ENCODE measurements at regions not wholly inside any gene's neighbourhood (a gene's known extent, or its start where the extent isn't known, plus 50 kb on each side); places are given as distances from the start of the nearest gene placed in this dataset.

- TF ChIP-seq, protein P1, sequence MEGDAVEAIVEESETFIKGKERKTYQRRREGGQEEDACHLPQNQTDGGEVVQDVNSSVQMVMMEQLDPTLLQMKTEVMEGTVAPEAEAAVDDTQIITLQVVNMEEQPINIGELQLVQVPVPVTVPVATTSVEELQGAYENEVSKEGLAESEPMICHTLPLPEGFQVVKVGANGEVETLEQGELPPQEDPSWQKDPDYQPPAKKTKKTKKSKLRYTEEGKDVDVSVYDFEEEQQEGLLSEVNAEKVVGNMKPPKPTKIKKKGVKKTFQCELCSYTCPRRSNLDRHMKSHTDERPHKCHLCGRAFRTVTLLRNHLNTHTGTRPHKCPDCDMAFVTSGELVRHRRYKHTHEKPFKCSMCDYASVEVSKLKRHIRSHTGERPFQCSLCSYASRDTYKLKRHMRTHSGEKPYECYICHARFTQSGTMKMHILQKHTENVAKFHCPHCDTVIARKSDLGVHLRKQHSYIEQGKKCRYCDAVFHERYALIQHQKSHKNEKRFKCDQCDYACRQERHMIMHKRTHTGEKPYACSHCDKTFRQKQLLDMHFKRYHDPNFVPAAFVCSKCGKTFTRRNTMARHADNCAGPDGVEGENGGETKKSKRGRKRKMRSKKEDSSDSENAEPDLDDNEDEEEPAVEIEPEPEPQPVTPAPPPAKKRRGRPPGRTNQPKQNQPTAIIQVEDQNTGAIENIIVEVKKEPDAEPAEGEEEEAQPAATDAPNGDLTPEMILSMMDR (IDR thresholded peaks at IDR 0.05): no peak
- TF ChIP-seq EP300 (IDR thresholded peaks at IDR 0.05; ENCODE audit: low read depth) (no peak), POLR2A (IDR thresholded peaks at IDR 0.05) (no peak)
Measured at GRCh38 chr6:164308339-164308738, 893.8 kb downstream of the QKI start.
